Hematopoietic multipotent progenitor cell treated with erythropoietin and hydrocortisone succinate and interleukin-3 and kit ligand, for 17 days (in vitro differentiated cells): ENCODE measurements at regions not wholly inside any gene's neighbourhood (a gene's known extent, or its start where the extent isn't known, plus 50 kb on each side); places are given as distances from the start of the nearest gene placed in this dataset.
"Not testable (repeated sequence)": the region's sequence is repeated elsewhere in the genome, so short reads cannot be mapped to it uniquely, and the experiment has no call there.

Experiments used
- DNase-seq: peaks from one replicate; pipeline ENCODE4 v3.0.0-alpha.2; 2015; ENCODE audit warnings: low spot score

DNA sequence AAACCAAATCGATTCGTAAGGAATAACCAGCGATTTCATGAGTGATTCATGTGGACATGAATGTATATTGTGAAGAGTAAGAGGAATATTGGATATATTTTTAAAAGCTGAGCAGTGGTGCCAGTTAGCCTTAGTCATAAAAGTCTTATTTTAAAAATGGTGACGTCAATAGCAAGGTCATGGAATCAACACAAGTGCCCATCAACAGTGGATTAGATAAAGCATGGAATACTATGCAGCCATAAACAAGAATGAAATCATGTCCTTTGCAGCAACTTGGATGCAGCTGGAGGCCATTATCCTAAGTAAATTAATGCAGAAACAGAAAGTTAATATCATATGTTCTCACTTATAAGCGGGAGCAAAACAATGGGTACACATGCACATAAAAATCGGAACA lies 89.0 kb upstream of the STOX2 start:
- no peak for DNase-seq

DNA sequence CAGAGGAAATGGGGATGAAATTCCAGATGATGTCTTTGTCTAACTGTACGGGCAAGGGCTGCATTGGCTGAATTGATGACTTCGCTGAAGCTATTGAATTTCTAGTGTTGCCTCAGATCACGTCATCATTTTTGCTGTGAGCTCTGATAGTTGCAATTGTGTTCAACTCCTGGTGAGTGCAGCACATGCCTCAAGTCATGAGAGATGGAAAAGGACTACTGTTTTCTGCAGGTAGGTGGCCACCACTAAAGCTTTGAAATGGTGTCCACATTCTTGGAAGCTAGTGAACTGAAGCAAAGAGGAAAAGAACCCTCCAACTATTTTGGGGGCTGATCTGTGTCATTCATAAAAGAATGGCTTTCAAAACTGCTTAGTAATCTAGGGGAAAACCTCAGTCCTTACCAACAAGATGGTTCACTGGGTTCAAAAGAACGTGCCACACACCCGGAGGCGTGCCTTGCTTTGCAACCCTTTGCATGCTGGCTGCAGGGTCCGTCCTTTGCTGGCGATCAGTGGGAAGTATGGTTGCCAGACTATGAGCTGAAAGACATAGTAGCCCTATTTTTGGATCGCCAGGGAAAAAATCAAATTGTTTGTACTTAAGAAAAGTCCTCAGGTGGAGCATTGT lies 88.1 kb upstream of the STOX2 start:
- DNase-seq, result no peak

DNA sequence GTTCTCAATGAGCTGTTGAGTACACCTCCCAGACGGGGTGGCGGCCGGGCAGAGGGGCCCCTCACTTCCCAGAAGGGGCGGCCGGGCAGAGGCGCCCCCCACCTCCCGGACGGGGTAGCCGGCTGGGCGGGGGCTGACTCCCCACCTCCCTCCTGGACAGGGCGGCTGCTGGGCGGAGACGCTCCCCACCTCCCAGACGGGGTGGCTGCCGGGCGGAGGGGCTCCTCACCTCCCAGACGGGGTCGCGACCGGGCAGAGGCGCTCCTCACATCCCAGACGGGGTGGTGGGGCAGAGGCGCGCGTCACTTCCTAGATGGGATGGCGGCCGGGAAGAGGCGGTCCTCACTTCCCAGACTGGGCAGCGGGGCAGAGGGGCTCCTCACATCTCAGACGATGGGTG lies 86.5 kb upstream of the STOX2 start:
- not testable (repeated sequence) for DNase-seq

DNA sequence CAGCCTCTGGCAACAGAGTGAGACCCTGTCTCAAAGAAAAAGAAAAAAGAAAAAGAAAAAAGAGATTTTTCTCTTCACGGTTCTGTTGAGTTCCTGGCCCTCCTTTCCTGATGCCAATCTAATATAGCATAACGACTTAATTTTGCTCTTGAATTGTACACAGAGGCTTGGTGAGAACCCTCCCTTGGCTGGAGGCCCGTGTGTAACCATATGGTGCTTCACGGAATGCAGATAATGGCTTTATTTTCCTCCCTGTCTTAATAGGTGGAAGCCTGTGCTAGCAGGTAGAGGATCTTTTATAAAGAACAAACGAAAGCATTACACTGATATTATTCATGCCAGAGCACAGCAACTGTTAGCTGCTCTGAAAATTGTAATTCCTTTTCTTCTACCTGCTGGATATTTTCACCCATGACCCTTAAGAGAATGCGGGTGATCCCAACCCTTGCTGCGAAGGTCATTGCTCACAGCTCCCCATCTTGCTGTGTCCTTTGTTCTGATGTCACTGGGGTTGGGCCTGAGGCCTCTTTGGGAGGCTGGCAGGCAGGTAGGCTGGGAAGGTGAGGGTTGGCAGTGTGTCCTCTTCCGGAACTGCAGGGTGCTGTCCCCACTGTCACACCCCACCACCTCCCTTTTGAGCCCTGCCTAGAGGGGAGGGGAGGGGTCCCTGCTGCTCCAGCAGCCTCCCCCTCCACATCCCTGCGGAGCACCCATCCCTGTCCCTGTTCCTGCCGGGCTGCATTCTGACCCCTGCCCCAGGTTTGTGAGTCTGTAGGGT lies 83.8 kb upstream of the STOX2 start:
- no peak for DNase-seq

DNA sequence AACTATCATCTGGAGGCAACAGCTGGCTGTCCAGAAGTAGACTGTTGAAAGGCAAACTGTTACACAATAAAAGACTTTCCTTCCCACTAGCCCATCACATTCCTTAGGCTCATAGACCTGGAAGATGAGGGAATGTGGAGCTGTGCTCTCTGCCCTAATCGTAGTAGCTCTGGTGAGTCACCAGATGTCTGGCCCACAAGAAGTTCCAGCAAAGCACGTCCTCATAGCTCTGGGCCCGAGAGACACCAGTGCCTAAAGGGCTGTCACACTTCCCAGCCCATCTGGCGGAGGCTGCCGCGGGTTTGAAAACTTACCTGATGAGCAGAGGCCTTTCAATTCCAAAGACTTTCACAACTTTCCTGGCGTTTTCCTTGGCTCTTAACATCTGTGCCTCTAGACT lies 81.7 kb upstream of the STOX2 start:
- DNase-seq, result no peak

DNA sequence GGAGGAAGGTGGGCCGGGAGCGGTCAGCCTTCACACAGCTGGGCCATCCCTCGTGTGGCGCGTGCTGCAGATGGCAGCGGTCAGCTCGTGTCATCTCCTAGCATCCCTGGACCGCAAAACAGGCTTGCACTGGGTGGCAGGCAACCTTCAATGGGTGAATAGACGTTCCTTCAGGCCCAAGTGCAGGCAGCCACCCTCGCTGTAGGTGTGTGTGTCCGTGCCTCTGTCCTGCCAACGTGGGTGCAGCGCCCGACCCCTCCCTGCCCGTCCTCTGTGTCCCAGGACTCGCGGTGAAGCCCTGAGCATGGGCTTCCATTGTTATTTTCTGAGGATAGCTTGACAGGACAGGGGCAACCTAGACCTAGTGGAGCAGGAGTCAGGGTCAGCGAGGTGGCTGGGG lies 79.8 kb upstream of the STOX2 start:
- DNase-seq, result no peak

DNA sequence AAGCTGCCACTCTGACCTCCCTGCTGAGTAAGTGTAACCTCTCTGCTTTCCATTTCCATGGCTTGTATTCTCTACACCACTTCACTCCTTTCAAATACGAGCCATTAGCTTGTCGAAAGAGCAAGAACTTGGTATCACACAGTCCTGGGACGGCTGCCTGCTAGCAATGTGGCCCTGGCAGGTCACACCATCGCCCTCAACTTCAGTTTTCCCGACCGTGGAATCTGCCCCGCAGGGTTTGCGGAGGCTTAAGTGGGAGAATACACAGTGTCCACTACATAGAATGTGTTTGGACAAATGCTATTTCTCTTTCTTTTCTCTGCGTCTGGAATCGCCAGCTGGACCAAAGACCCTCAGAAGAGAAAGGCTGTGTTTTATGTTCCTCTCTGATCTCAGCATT lies 78.6 kb upstream of the STOX2 start:
- DNase-seq, result no peak

DNA sequence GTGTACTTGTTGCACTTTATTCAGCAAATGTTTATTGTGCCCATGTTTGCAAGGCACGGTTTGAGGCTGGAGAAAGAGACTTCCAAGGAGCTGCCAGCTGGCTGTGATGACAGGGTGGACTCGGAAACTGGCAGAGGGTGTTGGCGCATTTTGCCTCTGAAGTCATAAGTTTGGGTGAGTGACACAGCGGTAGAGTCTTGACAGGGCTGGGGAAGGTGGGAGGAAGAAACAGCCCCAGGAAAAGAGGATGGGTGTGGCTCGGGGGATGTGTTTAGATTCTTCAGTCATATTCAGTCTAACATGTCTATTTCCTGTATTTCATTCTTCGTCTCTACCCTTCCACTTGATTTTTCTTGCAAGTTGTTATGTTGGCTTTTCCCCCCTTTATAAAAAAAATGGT lies 77.0 kb upstream of the STOX2 start:
- DNase-seq, result no peak

DNA sequence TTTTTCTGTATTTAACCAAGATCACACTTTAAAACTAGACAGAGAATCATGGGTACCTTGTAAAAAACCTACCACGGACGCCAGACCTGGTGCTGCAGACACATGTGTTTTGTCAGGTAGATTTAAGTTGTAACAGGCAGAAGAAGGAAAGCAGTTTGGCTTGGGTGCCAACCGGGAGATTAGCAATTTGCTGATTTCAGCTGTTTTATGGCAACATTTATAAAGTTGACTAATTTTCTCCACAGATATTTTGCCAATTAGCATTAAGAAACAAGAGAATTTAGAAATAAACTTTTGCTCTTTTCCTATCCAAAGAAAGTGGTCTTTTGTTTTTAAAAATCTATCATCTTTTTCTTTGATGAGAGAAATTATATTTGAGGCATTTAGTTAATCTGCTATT lies 76.3 kb upstream of the STOX2 start:
- no peak for DNase-seq

DNA sequence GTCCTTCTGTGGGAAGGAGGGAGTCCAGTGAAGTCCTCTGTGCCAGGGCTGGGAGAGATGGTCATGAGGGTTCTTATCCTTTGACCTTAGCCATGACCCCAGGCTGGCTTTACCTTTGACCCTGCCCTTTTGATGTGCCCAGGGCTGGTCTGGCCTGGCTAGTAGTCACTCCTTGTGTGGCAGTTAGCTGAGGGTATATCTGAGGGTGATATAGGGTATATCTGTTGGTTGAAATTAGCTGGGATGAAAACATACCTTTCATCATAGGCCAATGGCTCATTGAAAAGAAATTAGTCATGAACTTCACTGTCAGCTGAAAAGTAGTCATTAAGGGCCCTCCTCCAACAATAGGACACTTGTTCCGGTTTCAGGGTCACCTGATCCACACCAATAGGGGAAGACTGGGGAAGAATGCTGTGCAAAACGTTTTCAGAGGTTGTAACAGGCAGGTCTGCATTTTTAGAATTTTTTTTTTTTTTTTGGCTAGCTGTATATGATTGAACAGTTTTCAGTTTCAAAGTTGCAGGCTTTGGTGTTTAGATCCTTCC lies 74.6 kb upstream of the STOX2 start:
- no peak for DNase-seq

DNA sequence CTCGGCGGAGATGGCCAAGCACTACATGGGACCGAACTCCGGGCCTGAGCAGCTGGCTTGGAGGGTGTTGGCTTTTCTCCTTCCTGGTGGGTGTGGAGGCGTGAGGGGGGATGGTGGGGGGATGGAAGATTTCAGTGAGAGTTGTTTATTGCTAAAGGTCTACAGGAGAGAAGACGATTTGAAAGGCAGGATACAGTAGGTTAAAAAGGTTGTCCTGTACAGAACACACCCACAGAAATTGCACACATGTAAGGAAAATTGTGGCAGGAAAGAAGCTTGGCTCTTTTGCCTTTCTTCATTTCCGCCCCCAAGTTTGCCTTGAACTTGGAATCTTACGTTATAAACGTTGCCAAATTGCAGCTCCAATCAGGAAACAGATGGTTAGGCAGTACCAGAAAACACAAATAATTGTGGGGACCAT lies 74.1 kb upstream of the STOX2 start:
- no peak for DNase-seq

DNA sequence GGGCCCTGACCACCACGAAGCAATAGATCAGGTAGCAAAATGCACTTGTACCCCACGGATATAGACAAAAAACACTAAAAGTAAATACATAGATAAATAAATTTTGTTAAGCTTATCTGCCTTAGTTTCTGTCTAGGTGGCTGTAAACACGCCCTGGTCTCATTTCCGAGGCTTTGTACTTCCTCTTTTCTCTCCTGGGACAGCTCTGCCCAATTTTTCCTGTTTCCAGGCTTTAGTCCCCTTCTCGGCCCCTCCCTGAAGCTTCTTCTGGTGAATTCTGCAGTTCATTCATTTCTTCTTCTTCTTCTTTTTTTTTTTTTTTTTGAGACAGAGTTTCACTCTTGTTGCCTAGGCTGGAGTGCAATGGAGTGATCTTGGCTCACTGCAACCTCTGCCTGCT lies 73.4 kb upstream of the STOX2 start:
- DNase-seq, result no peak

DNA sequence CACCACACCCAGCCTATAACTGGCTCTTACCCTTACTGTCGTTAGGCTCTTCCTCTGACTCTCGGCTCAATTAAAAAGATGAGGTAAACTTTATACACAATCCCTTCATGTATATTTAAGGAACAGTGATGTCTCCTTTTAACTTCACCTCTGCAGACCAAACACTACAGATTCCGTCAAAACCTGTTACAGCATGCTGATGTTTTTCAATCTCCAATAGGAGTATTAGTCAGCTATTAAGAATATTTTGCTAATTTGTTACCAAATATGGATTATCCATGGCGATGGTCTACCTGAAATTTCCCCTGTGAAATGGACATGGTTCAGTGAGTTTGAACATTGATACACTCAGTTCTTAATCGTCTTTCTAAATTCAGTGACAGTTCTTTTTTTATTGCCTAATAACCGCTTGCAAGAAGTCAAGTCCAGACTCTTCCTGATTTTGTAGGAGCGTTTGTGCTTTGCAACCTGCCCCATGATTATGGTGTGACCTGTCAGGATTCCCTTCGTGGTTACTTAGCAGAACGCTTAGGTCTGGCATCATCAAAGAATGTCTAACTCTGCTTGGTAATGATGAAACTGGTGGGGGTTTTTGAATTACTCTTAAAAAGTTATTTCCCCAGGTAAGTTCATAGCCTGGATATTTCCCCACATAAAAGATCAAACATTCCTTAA lies 72.2 kb upstream of the STOX2 start:
- no peak for DNase-seq

DNA sequence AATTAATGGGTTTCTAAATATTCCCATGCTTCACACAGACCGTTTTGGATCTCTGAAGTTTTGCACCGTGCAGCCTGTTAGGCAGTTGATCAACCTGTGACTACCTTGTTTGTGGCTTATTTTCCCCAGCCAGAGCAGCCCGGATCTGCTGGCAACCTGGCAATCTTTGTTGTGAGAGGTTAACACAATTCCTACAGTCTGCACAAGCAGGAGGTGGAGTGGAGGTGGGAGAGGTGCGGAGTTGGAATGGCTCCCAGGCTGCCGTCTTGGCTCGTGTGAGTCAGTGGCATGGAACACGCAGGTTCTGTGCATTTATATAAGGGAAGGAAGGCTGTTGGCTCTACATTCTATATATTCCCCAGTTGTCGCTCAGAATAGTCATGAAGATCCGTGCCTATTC lies 70.9 kb upstream of the STOX2 start:
- DNase-seq, result no peak

DNA sequence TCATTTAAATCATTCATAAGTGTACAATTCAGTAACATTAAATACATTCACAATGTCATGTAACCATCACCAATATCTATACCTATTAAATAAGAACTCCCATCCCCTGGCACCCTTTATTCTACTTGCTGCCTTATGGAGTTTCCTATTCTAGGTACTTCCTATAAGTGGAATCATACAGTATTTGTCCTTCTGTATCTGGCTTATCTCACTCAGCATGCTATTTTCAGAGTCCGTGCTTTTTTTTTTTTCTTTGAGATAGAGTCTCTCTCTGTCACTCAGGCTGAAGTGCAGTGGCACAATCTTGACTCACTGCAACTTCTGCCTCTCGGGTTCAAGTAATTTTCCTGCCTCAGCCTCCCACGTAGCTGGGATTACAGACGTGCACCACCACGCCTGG lies 67.9 kb upstream of the STOX2 start:
- no peak for DNase-seq

DNA sequence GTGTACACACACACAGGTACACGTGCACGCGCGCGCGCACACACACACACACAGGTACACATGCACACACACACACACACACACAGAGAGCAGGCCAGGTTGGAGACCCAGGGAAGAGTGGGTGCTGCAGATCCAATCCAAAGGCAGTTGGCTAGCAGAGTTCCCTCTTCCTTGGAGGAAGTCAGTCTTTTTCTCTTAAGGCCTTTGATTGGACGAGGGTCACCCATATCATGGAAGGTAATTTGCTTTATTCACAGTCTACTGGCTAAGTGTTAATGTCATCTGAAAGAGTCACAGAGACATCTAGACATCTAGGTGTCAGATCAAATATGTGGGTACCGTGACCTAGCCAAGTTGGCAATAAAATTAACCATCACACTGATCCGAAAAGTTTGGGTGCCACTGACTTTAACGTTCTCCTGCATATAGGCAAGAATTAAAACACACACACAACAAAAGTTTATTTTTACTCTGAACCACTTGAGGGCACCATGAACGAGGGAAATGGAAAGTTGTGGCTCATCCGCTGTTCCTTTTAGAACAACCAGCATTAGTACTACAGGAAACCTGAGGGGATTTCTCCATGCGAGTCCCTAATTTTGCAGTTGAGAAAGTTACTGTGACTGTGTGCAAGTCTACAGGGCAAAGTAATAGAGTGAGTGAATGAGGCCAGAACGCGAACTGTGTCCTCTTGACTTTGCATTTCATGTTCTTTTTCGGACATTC lies 66.0 kb upstream of the STOX2 start:
- no peak for DNase-seq

DNA sequence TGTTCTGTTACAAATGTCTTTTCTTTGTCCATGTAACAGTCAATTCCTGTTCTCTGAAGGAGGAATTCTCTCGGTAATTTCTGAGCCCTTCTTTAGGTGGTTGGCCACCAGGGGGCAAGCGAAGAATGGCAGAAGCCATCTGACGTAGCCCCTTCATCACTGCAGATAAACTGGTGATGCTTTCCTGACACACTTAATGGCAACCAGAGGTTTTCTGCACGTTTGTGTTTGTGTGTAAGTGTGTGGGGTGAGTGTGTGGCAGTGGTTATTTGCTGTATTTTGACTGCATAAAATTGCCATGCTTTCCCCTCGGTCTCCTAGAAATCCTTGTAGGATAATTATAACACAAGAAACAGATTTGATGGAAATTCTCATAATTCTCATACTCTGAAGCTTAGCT lies 64.8 kb upstream of the STOX2 start:
- peak; percentile 21 for DNase-seq

DNA sequence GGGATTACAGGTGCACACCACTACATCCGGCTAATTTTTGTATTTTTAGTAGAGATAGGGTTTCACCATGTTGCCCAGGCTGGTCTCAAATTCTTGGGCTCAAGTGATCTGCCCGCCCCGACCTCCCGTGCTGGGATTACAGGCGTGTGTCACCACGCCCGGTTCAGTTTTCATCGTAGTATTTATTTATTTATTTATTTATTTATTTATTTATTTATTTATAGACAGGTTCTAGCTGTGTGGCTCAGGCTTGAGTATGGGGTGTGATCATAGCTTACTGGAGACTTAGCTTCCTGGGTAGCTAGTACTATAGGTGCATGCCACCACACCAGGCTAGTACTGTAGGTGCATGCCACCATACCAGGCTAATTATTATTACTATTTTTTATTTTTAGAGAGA lies 64.1 kb upstream of the STOX2 start:
- no peak for DNase-seq

DNA sequence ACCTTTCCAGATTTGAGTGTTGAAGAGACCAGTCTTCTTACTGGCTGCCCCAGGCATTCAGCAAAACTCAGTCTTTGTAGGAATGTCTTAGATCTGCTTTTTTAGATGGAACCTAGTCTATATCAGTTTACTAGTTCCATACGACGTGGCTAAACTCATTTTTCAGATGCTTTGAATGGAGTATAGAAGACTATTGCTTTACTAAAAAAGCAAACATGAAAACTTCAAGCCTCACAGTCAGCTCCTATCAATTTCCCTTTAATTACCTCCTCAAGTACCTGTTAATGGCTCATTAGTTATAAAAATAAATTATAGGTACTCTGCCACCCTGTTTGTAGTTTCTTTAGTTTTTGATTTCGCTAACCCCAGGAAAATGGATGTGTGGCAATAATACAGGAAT lies 63.0 kb upstream of the STOX2 start:
- no peak for DNase-seq

DNA sequence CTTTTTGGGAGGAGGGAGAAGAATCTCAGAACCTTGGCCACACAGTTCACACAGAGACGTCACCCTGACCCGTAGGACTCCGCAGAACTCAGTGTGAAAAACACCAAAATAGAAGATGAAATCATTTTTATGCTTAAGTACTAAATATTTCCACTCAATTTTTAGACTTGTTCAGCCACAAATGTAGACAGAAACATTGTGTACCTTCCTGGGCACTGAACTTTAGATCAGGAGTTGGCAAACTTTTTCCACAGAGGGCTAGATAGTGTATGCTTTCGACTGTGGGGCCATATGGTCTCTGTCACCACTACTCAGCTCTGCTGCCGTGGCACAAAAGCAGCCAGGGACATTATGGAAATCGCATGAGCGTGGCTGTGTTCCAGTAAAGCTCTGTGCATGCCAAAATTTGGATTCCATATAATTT lies 61.8 kb upstream of the STOX2 start:
- DNase-seq, result no peak

DNA sequence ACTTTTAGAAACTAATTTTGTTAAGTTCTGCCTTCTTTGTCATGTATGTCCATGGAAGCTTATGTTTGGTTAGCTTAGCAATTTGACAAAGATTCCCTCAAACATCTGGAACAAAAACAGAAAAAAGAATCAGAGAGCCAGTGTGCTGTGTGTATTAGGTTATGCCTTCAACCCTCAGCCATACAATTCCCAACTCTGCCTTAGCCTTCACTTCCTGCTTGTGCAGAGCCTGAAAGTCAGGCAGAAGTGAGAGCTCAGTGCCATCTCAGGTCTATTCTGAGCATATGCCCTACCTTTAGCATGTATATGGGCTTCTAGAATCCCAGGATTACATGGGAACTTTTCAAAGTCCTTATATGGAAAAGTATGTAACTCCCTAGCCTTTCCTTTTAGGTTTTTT lies 58.2 kb upstream of the STOX2 start:
- no peak for DNase-seq

DNA sequence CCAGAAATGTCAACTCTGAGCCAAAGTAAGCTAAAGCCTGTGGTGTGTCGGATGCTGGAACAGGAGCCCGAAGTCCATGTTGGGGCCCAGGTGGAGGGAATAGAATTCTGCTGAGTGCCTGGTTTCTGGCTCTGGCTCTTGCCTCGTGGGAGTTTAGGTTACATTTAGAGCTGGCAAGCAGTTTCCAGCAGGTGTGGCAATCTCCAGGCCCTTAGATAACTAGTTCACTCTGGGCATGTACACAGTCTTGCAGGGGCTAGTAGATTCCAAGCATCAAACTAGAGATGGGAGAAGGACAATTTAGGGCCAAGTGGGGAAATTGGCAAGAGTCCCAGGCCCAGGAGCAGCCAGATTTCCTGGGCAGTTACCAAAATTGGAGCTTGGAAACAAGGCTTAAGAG lies 56.3 kb upstream of the STOX2 start:
- no peak for DNase-seq
